ENCODE measurements at regions not wholly inside any gene's neighbourhood (a gene's known extent, or its start where the extent isn't known, plus 50 kb on each side); places are given as distances from the start of the nearest gene placed in this dataset.
"Not testable (repeated sequence)": the region's sequence is repeated elsewhere in the genome, so short reads cannot be mapped to it uniquely, and the experiment has no call there.

- no peak for DNase-seq (ENCODE audit: low read depth, low spot score)
Measured at GRCh38 chr4:13893987-13894386, 266.5 kb upstream of the BOD1L1 start.

DNA sequence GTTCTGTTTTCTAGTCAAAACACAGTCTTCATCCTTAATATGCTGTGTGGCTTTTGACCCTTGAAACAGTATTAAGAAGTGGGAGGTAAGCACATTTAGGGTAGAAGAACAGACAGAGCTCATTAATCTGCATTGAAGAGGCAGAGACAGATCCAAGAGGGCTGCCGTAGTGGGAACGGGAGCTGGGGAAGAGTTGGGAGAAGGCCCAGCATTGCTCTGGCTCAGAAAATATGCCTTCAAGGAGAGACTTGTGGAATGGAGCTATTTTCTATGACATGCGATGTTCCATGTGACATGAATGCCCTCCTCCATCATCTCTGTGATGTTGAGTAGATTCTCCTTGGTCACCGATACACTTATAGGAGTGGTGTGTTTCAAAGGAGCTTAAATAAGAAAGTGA lies 273.3 kb upstream of the BOD1L1 start:
- no peak for DNase-seq (ENCODE audit: low read depth, low spot score)

DNA sequence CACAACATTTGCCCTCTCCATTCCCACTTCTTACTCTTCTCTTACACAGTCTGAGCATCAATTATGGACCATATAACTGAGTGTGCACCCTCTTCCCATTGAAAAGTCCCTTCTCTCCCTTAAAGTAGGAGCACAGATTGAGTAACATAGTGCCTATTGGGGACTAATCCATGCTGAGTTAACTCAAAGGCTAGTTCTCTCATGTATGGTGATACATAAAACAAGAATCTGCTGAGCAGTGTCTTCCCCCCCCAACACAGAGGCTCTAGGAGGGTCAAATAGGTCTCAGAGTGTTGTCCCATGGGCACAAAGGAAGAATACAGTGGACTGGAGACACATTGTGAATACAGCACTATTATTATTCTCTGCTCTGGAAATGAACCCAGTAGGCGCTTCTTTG lies 274.6 kb upstream of the BOD1L1 start:
- no peak for DNase-seq (ENCODE audit: low read depth, low spot score)

DNA sequence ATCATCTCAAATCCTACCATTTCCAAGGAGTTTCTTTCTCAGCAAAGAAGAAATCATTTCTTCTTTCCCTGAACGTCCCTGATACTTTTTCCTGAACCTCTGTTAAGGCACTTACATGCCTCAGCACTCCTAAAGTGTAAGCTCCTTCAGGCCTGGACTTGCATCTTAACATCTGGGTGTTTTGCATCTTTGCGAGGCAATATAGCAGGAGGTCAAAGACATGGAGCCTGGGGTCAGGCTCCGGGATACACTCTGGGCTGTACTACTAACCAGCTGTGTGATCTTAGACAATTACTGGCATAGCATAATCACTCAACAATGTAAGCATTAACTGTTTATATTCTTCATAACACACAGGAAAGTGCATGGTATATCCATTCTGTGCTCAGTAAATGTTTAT lies 275.5 kb upstream of the BOD1L1 start:
- no peak for DNase-seq (ENCODE audit: low read depth, low spot score)

- DNase-seq (ENCODE audit: low read depth, low spot score) = no peak
Measured at GRCh38 chr4:13903901-13904300, 276.4 kb upstream of the BOD1L1 start.

- no peak for DNase-seq (ENCODE audit: low read depth, low spot score)
Measured at GRCh38 chr4:13905543-13905942, 278.0 kb upstream of the BOD1L1 start.

DNA sequence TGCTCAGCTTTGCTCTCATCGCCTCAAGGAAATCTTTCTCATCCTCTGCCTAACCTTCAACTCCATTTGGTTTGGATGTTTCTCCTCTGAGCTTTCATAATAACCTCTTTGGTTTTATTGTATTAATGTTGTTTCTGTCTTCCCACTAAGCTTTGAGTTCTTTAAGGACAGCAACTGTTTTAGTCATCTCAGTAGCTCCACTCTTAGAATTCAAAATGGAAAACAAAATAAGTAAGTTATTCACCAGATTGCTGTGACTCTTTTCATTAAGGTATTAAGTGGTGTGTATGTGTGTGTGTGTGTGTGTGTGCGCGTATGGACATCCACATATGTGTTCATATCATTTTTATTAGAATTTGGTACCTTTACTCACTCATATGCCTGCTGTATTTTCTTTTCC lies 279.2 kb upstream of the BOD1L1 start:
- no peak for DNase-seq (ENCODE audit: low read depth, low spot score)

GRCh38 chr4:13907255-13907751 lies 279.8 kb upstream of the BOD1L1 start:
- DNase-seq (ENCODE audit: low read depth, low spot score) = peak; percentile 80

DNA sequence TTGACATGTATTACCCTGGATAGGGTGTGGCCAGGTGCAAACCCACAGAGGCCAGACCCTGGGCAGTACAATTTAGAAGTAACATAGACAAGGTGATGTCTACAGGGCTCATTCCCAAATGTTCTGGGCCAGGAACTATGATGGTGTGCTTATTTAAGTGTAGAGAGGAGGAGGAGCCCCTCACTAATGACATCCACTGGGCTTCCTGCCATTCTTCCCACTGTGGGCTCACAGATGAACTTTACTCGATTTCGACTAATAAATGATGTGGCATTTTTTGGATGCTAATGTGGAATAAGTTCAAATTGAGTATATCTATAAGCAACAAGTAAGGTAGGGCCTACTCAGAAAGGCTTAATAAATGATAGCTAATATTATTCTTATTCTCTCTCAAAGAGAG lies 280.9 kb upstream of the BOD1L1 start:
- no peak for DNase-seq (ENCODE audit: low read depth, low spot score)

DNA sequence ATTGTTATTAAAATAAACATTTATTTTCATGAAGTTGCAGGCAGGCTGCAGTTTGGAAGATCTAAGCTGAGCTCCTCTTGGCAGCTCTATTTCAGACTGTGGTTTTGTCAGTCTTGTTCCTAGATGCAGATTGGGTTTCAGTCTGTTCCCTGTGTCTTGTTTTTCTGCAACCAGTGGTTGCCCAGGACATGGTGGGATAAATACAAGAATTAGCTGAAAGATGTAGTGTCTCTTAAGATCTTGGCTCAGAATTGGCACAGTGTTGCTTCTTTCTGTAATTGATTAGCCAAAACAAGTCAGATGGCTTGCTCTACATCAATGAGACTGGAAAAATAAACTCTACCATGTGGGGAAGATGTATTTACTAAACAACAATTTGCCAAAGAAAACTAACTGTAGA lies 283.0 kb upstream of the BOD1L1 start:
- DNase-seq (ENCODE audit: low read depth, low spot score) = no peak

GRCh38 chr4:13911256-13911655 lies 283.7 kb upstream of the BOD1L1 start:
- DNase-seq (ENCODE audit: low read depth, low spot score) = no peak

DNA sequence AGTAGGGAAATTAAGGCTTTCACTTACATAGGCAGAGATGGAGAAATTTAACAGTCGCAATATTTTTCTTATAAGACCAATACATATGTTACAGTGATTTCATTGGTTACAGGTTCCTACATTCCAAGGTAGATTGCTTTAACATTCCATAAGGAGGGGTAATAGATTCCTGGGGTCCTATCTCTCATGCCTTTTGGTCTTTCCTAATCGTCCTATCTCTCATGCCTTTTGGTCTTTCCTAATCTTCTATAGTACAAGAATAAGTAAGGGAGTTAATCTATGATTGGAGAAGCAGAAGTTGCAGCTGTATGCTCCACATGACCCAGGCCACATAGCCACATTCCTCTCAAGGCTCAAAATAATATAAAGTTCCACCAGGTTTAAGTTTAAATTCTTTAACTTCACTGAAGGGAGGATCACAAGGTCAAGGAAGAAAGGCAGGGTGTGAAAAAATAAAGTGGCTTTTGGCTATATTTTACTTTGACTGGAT lies 285.0 kb upstream of the BOD1L1 start:
- DNase-seq (ENCODE audit: low read depth, low spot score) = no peak

DNA sequence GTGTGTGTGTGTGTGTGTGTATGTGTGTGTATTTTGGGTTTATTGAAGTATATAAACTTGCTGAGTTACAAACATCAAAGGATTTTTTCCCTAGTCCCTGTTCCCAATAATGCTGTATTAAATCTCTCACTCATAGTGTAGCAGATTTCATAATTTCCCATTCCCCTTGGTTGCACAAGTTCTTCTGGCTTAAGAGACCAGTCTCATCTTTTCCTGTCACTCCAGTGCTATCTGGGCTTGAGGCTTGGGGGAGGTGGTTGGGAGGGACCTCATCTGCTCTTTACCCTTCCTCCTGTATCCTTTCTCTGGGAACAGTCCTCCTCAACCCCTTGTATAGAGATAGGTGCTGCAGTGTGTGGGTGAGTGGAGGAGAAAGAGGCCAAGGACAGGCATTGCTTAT lies 285.4 kb upstream of the BOD1L1 start:
- no peak for DNase-seq (ENCODE audit: low read depth, low spot score)

- no peak for DNase-seq (ENCODE audit: low read depth, low spot score)
Measured at GRCh38 chr4:13917015-13917414, 289.5 kb upstream of the BOD1L1 start.

GRCh38 chr4:13918110-13918509 lies 290.6 kb upstream of the BOD1L1 start:
- no peak for DNase-seq (ENCODE audit: low read depth, low spot score)

DNA sequence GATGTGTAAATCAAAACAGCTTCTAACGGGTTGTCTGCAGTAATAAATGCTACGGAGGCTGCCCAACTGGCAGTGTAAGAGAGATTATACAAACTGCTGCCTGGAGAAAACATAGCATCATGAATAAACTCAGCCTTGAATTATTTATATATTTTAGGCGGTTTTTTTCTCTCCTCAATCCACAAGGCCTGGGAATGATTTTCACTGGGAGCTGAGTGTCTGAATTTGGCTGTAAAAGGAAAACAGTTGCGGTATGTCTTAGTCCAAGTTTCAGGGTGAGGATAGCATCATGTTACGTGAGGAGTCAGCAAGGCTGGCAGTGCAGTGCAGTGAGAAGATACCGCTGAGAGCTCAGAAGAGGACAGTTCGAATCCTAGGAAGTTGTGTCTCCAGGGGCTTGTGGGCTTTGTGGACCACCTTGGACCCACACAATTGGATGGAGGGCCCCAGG lies 291.5 kb upstream of the BOD1L1 start:
- peak; percentile 81 for DNase-seq (ENCODE audit: low read depth, low spot score)

DNA sequence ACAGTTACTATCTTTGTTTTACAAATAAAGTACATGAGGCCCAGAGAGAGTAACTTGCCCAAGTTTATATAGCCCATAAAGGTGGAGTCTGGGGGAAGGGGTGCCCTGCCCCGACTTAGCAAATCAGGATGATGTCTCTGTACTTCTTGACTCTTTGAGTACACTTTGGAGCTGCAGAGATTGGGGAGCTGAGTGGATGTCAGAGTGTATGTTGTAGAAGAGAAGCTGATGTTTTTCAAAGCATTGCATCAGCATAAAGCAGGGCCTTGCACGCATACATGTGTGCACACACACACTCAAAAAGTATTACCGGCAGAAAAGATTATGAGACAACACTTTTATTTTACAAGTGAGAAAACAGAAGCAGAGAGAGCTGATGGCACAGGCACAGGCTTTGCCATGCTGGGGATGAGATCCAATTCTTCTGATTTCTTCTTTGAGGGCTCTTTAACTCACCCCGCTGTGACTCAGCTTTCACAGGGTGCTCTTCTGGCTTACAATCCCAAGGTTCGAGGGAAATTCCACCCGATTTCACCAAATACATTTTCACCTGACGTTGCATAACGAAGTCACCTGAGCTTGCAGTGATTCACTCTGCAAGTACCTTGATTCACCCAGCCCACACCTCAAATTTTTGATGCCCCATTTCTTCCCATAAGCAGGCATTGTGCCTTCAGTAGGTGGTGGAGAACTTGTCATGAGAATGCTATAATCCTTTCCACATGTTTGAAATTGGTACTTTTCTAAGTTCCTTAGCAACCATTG lies 292.8 kb upstream of the BOD1L1 start:
- DNase-seq (ENCODE audit: low read depth, low spot score) = no peak

- peak; percentile 95 for DNase-seq (ENCODE audit: low read depth, low spot score)
Measured at GRCh38 chr4:13920901-13921300, 293.4 kb upstream of the BOD1L1 start.

DNA sequence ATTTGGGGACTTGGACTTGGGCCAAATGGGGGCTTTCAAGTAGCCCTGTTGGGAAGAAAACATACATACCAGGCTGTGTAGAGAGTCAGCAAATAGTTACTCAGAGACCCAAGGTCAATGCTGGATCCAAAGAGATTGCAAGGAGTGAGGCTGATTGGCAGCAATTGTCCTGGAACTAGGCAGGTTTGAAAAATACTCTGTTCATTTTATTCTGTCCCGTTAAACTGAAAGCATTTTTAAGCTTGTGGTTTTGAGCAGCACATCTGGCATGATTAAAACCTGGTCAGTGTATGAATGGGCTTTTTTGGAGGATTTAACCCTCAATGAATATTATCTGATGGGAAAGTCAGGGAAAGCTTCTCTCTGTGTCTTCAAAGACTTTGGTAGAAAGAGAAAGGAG lies 294.3 kb upstream of the BOD1L1 start:
- no peak for DNase-seq (ENCODE audit: low read depth, low spot score)

DNA sequence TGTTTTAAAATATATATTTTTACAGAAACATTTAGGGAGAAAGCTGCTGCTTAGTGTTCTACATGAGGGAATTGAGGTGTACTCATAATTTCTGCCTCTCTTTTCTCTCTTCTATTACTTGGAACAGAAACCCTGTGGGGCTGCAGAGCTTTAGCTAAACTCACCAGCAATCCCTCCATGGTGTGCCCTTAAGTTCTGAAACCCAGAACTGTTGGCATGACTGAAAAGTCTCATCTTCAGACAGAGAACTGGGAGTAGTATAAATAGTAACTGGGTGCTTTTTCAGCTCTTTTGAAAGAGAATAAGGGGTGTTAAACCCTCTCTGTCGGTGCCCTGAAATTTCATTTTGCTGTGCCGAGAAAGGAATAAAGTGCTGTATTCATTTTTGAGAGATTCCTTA lies 294.9 kb upstream of the BOD1L1 start:
- no peak for DNase-seq (ENCODE audit: low read depth, low spot score)

DNA sequence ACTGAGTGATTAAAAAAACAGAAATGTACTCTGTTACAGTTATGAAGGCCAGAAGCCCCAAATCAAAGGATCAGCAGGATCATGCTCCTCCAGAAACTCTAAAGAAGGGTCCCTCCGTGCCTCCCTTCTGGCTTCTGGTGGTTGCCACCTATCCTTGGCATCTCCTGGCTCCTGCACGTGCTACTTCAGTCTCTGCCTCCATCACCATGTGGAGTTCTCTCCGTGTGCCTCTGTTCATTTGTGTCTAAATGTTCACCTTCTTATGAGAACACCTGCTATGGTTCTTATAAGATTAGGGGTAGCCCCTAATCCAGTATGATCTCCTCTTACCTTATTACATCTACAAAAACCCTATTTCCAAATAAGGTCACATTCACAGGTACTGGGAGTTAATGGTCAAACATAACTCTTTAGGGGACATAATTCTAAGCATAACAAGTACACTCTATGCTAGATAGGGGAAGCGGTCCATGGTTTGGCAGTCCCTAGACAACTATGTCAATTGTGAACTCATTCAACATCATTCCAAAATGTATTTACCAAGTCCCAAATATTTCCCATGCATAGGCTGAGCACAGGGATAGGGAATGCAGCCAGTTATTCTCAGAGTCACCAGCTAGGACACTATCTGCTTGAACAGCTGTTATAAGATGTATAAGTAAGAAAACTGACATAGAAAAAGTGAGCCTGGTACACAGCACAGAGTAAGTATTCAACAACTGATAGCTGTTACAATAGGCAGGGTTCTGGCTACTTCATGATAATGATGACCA lies 295.5 kb upstream of the BOD1L1 start:
- no peak for DNase-seq (ENCODE audit: low read depth, low spot score)

DNA sequence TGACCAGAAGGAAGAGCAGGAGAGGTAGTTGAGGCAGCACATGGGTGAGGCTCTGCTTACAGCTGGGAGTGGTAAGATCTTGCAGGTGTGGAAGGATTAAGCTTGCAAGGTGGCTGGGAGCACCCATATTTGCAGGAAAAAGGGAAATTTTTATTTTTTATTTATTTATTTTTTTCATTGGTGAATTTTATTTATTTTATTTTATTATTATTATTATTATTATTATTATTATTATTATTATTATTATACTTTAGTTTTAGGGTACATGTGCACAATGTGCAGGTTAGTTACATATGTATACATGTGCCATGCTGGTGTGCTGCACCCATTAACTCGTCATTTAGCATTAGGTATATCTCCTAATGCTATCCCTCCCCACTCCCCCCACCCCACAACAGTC lies 297.4 kb upstream of the BOD1L1 start:
- DNase-seq (ENCODE audit: low read depth, low spot score) = not testable (repeated sequence)

GRCh38 chr4:13928214-13928613 lies 300.7 kb upstream of the BOD1L1 start:
- DNase-seq (ENCODE audit: low read depth, low spot score) = no peak
